ENCODE measurements at regions not wholly inside any gene's neighbourhood (a gene's known extent, or its start where the extent isn't known, plus 50 kb on each side); places are given as distances from the start of the nearest gene placed in this dataset.
"Not testable (repeated sequence)": the region's sequence is repeated elsewhere in the genome, so short reads cannot be mapped to it uniquely, and the experiment has no call there.

DNA sequence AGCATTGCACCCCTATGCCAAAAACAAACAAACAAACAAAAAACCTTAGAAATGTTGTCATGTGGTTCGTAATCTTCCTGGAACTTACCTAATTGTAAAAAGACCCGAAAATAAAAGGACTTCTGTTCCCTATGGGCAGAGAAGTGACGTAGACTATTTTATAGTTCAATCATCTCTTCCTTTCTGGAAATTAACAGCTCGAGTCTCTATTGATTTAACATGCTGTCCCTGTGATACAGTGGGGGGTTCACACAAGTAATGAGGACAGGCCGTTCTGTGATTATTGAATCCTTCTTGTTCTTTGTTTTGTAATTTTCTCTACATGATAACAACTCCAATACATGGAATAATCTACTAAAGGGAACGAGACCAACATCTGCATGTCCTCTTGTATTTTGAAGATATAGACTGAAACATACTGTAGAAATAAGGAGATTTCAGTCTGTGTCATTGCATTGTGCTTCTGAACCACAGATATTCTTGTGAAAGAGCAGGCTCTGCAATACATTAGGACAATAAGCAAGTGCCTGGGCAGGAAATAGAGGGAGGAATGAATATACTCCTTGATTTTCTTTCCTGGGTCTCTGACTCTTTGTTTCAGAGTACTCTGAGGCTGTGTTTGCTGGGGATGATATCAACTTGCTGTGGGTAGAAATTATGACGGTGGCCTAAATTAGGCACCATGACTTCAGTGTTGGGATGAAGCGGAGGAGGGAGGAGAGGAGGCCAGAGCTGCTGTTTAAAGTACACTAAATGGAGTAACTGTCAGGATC lies 65.7 kb upstream of the PPM1B start:
- H3K9me3 ChIP-seq (ENCODE audit: severe bottlenecking): no peaks in the 10 kb centered on the region
- no peaks in the 10 kb centered on the region for H3K36me3 ChIP-seq (ENCODE audit: low read depth)
- ATAC-seq (ENCODE audit: low read depth) (no peak), DNase-seq (ENCODE audit: low spot score) (no peak)
- no peak overlapping the region for H3K27ac ChIP-seq (ENCODE audit: poor library complexity, severe bottlenecking)
- TF ChIP-seq, protein P1, sequence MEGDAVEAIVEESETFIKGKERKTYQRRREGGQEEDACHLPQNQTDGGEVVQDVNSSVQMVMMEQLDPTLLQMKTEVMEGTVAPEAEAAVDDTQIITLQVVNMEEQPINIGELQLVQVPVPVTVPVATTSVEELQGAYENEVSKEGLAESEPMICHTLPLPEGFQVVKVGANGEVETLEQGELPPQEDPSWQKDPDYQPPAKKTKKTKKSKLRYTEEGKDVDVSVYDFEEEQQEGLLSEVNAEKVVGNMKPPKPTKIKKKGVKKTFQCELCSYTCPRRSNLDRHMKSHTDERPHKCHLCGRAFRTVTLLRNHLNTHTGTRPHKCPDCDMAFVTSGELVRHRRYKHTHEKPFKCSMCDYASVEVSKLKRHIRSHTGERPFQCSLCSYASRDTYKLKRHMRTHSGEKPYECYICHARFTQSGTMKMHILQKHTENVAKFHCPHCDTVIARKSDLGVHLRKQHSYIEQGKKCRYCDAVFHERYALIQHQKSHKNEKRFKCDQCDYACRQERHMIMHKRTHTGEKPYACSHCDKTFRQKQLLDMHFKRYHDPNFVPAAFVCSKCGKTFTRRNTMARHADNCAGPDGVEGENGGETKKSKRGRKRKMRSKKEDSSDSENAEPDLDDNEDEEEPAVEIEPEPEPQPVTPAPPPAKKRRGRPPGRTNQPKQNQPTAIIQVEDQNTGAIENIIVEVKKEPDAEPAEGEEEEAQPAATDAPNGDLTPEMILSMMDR (IDR thresholded peaks at IDR 0.05; ENCODE audit: poor library complexity, severe bottlenecking): no peak
- no peak overlapping the region for H3K4me3 ChIP-seq (ENCODE audit: severe bottlenecking)
- no peaks in the 10 kb centered on the region for H3K4me1 ChIP-seq (ENCODE audit: insufficient read depth, poor library complexity, severe bottlenecking)
- H3K27me3 ChIP-seq (ENCODE audit: insufficient read depth, poor library complexity, severe bottlenecking): no peaks in the 10 kb centered on the region

DNA sequence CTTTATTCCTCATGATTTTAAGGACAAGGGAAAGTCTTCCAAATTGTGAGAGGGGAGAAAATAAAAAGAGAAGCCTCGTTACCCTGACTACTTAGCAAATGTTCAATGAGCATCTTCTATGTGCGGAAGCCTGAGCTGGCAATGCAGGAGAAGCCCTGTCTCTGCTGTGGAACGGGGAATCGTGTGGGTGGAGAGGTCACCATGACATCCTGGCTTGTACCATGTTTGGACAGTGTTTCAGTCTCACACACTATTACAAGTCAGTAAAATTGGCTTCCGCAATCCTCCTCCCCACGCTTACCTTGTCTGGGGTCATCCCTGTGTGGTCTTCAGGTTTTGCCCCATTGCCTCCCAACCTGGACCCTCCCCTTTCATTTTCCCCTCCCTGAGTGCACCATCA lies 65.0 kb upstream of the PPM1B start:
- ATAC-seq (ENCODE audit: low read depth) (no peak), DNase-seq (ENCODE audit: low spot score) (no peak)
- TF ChIP-seq, protein P1 (IDR thresholded peaks at IDR 0.05; ENCODE audit: poor library complexity, severe bottlenecking): no peak
- Histone ChIP-seq H3K27ac (ENCODE audit: poor library complexity, severe bottlenecking) (no peak overlapping the region), H3K36me3 (ENCODE audit: low read depth) (no peaks in the 10 kb centered on the region), H3K27me3 (ENCODE audit: insufficient read depth, poor library complexity, severe bottlenecking) (no peaks in the 10 kb centered on the region), H3K4me1 (ENCODE audit: insufficient read depth, poor library complexity, severe bottlenecking) (no peaks in the 10 kb centered on the region), H3K4me3 (ENCODE audit: severe bottlenecking) (no peak overlapping the region), H3K9me3 (ENCODE audit: severe bottlenecking) (no peaks in the 10 kb centered on the region)

GRCh38 chr2:44104855-44105271 lies 63.8 kb upstream of the PPM1B start:
- no peaks in the 10 kb centered on the region for H3K9me3 ChIP-seq (ENCODE audit: severe bottlenecking)

GRCh38 chr2:44106509-44106908 lies 62.2 kb upstream of the PPM1B start:
- H3K9me3 ChIP-seq (ENCODE audit: severe bottlenecking): not testable (repeated sequence)

More at GRCh38 chr2:44104855-44105271, 63.8 kb upstream of the PPM1B start:
- ATAC-seq (ENCODE audit: low read depth) (no peak), DNase-seq (ENCODE audit: low spot score) (no peak)
- Histone ChIP-seq H3K4me1 (ENCODE audit: insufficient read depth, poor library complexity, severe bottlenecking) (no peaks in the 10 kb centered on the region), H3K36me3 (ENCODE audit: low read depth) (no peaks in the 10 kb centered on the region), H3K27me3 (ENCODE audit: insufficient read depth, poor library complexity, severe bottlenecking) (no peaks in the 10 kb centered on the region), H3K27ac (ENCODE audit: poor library complexity, severe bottlenecking) (no peak overlapping the region), H3K4me3 (ENCODE audit: severe bottlenecking) (no peak overlapping the region)
- TF ChIP-seq, protein P1 (IDR thresholded peaks at IDR 0.05; ENCODE audit: poor library complexity, severe bottlenecking): no peak

GRCh38 chr2:44107086-44107740 lies 61.5 kb upstream of the PPM1B start:
- peaks cover 4% of the 10 kb centered on the region for H3K4me1 ChIP-seq (ENCODE audit: insufficient read depth, poor library complexity, severe bottlenecking)
- no peaks in the 10 kb centered on the region for H3K9me3 ChIP-seq (ENCODE audit: severe bottlenecking)
- H3K27ac ChIP-seq (ENCODE audit: poor library complexity, severe bottlenecking): no peak overlapping the region
- no peaks in the 10 kb centered on the region for H3K27me3 ChIP-seq (ENCODE audit: insufficient read depth, poor library complexity, severe bottlenecking)
- H3K36me3 ChIP-seq (ENCODE audit: low read depth): no peaks in the 10 kb centered on the region
- no peak overlapping the region for H3K4me3 ChIP-seq (ENCODE audit: severe bottlenecking)
- DNase-seq (ENCODE audit: low spot score) (no peak), ATAC-seq (ENCODE audit: low read depth) (no peak)
- TF ChIP-seq, protein P1 (IDR thresholded peaks at IDR 0.05; ENCODE audit: poor library complexity, severe bottlenecking): no peak

More at GRCh38 chr2:44106509-44106908, 62.2 kb upstream of the PPM1B start:
- not testable (repeated sequence) for H3K4me1 ChIP-seq (ENCODE audit: insufficient read depth, poor library complexity, severe bottlenecking); H3K27ac ChIP-seq (ENCODE audit: poor library complexity, severe bottlenecking); DNase-seq (ENCODE audit: low spot score); ATAC-seq (ENCODE audit: low read depth); H3K27me3 ChIP-seq (ENCODE audit: insufficient read depth, poor library complexity, severe bottlenecking); H3K36me3 ChIP-seq (ENCODE audit: low read depth); H3K4me3 ChIP-seq (ENCODE audit: severe bottlenecking)
